CD4-positive, alpha-beta T cell treated with Interferon alpha-2 for 1 hour (primary cell): ENCODE measurements at regions not wholly inside any gene's neighbourhood (a gene's known extent, or its start where the extent isn't known, plus 50 kb on each side); places are given as distances from the start of the nearest gene placed in this dataset.
"Not testable (repeated sequence)": the region's sequence is repeated elsewhere in the genome, so short reads cannot be mapped to it uniquely, and the experiment has no call there.

Source experiments
- DNase-seq, 2 donors: peaks; one replicate each; pipeline ENCODE4 v3.0.0-alpha.2; 2020 to 2022

GRCh38 chr2:65583061-65583460 lies 150.7 kb upstream of the SPRED2 start:
- no peak for DNase-seq

- DNase-seq = no peak
These were observed 150.0 kb upstream of the SPRED2 start for GRCh38 chr2:65582364-65582763.

DNA sequence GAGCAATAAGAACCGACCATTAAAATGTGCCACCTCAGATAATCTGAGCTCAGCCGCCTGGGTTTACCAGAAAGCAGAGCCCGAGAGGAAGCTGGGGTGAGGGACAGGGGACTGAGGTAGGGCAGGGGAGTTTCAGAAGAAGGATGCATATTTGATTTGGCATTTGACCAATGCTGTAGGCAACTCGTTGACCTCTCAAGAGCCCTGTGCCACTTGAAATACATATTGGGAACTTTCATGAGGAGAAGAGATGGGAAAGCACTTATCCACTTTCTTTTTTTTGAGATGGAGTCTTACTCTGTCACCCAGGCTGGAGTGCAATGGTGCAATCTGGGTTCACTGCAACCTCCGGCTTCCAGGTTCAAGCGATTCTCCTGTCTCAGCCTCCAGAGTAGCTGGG lies 148.4 kb upstream of the SPRED2 start:
- no peak for DNase-seq

DNA sequence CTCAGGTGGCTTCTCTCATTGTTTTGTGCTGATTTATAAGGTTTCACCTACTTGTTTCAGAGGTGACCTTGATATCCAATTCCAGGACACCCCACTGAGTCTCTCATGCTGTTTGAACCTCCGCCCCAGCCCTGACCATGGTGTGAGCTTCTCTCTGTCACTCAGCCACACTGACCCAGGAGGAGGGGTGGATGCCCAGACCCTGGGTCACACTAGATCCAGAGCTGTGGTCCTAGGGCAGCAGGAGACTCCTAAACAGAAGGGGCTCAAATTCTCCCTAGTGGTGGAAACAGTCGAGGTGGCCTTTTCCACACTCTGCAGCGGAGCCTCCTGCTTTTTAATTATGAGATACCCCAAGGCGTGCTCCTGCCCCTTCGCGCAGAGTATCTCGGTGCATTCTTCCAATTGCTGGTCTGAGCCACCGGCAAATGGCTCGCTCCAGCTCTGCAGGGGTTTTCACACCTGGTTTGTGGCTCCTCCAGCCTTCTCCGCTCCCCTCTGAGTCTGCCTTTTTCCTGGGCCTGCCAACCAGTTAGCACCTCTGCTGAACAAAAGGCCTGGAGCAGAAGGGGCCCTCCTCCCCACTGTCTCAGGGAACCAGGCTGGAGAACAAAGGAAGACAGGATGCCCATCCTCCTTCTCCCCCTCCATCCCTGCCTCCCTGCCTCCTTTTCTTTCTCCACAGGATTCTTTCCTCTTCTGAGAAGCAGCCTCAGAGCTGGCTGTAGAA lies 147.3 kb upstream of the SPRED2 start:
- DNase-seq = no peak

DNA sequence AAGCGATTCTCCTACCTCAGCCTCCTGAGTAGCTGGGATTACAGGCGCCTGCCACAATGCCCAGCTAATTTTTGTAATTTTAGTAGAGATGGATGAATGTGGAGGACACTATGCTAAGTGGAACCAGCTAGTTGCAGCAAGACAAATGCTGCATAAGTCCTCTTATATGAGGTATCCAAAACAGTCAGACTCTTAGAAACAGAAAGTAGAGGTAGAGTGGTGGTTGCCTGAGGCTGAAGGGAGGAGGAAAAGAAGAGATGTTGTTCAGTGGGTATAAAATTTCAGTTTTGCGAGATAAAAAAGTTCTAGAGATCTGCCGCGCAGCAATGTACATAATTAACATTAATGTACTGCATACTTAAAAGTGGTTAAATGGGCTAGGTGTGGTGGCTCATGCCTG lies 145.3 kb upstream of the SPRED2 start:
- DNase-seq = no peak

GRCh38 chr2:65576861-65577601 lies 144.6 kb upstream of the SPRED2 start:
- DNase-seq = no peak

GRCh38 chr2:65576278-65576677 lies 143.9 kb upstream of the SPRED2 start:
- DNase-seq = no peak

GRCh38 chr2:65574993-65575392 lies 142.6 kb upstream of the SPRED2 start:
- DNase-seq = no peak

- DNase-seq = not testable (repeated sequence)
These were observed 136.4 kb upstream of the SPRED2 start for GRCh38 chr2:65568656-65569440.

GRCh38 chr2:65566617-65567016 lies 134.2 kb upstream of the SPRED2 start:
- DNase-seq = no peak

DNA sequence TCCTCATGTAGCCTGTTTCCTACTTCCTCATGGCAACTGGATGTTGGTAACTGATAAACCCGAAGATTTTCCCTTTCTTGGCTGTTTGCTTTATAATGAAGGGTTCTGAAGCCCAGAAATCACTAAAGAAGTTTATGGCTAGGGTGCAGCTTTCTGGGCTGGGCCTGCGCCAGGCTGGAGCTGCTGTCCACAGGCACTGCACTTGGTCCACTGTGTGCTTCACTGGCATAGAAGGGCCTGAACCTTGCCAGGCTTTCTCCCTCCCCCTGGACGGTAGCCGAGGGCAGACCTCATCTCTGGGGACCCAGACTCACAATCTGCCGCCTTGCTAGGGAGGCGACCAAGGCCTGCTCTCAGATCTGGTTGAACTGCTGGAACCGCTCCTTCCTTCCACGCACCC lies 133.3 kb upstream of the SPRED2 start:
- no peak for DNase-seq

GRCh38 chr2:65564299-65564698 lies 131.9 kb upstream of the SPRED2 start:
- DNase-seq = no peak

DNA sequence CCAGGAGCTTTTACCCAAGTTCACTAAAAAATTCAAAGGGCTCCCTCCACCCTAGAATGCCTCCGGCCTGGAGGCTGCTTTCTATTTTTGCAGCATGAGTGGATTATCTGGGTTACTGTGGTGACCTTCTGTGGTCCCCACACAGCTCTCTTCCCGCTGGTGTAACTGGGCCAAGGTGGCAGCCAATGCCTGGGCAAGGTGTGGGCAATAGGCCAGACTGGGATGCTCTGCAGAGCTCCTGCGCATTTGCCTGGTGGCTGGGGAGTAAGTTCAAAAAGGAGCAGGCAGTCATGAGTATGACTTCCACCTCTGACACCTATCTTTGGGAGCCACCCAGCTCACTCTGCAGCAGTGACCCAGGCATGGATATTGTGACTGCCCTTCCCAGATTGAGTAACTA lies 130.5 kb upstream of the SPRED2 start:
- no peak for DNase-seq

GRCh38 chr2:65558743-65559142 lies 126.3 kb upstream of the SPRED2 start:
- DNase-seq = no peak

DNA sequence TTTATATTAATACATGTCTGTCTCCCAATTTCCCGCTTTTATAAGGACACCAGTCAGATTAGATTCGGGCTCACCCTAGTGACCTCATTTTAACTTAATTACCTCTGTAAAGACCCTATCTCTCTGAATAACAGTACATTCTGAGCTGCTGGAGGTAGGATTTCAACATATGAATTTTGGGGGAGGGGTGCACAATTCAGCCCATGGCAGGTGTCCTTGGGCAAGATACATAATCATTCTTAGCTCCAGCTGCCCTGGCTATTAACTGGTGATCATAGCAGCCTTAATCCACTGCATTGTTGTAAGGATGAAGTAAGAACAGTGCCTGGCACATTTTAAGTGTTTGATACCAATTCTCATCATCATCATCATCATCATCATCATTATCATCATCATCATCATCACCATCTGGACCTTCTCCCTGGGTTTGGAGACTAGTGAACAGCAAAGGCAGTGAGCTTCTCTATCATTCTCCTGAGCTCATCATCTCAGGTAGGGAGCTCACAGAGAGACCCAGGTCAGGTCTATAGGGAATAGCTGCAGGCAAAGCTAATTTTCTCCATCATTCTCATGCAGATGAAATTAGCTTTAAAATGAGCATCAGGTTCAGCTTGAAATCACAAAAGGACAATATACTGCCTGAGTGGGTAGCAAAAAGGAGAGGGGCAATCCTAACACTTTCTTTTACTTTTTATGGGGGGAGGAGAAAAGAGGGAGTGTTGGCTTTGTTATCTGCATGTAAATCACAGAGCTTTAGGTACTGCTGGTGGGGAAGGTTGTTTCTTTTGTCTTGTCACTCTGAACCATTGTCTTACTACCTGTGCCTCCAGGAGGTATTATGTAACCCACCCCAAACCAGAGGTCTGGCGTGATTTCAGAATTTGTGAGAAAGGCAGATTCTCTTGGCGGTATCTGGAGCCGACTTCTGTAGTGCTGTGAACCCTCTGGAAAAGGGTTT lies 125.5 kb upstream of the SPRED2 start:
- DNase-seq = no peak

GRCh38 chr2:65554765-65555591 lies 122.6 kb upstream of the SPRED2 start:
- DNase-seq = no peak

- DNase-seq = no peak
These were observed 121.2 kb upstream of the SPRED2 start for GRCh38 chr2:65553504-65554074.

GRCh38 chr2:65551528-65551927 lies 119.1 kb upstream of the SPRED2 start:
- no peak for DNase-seq

DNA sequence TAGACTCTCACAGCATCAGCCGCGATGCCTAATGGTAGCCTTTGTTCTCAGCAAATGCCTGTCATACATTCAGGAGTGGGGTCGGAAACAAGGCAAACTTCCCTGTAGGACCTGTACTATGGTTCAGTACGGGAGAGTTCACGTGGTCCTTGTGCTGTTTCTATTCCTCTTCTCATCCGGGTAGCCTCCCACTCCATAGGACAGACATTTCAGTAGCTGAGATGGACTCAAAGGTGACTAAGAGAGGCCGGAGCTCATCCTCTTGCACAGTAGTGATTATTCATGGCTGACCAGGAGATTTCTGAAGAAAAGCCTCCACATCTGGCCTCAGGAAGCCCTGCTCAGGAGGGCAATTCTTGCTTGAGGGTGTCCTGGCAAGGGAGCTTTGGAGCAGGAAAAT lies 117.8 kb upstream of the SPRED2 start:
- no peak for DNase-seq

DNA sequence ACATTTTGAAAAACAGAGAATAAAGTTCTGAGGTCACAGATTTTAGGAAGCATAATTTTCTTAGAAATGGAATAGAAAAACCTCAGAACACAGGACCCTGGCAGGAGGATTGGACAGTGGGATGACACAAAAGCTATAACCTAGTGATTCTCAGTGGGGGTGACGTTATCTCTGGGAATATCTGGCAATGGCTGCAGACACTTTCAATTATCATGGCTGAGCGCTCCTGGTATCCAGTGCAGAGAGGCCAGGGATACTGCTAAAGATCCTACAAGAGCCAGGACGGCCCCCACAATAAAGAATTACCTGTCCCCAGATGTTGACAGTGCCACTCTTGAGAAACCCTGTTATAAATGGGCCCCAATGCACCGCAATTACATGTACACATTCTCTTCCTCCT lies 117.2 kb upstream of the SPRED2 start:
- no peak for DNase-seq

- no peak for DNase-seq
These were observed 116.8 kb upstream of the SPRED2 start for GRCh38 chr2:65549257-65549627.
